Lower lobe of right lung (tissue), 2 donors: ENCODE measurements at regions not wholly inside any gene's neighbourhood (a gene's known extent, or its start where the extent isn't known, plus 50 kb on each side); places are given as distances from the start of the nearest gene placed in this dataset.

Experiments
- ATAC-seq, 2 donors: fragments of 200-7000 bp; cut with Tn5 transposase; one replicate each; pipeline ENCODE4 v1.9.1; 2020 to 2022; ENCODE audit warnings: mild to moderate bottlenecking in 2 of 2, moderate library complexity in 2 of 2
- DNase-seq: peaks from one replicate; pipeline ENCODE4 v3.0.0-alpha.2; 2020
- H3K27ac ChIP-seq: fragments of 200-600 bp; one replicate; pipeline ENCODE4 v1.8.0; 2022
- H3K27me3 ChIP-seq: fragments of 200-600 bp; one replicate; pipeline ENCODE4 v1.8.0; 2022; ENCODE audit warnings: low read depth
- H3K36me3 ChIP-seq: fragments of 200-600 bp; one replicate; pipeline ENCODE4 v1.8.0; 2022; ENCODE audit warnings: mild to moderate bottlenecking
- H3K4me1 ChIP-seq: fragments of 200-600 bp; one replicate; pipeline ENCODE4 v1.8.0; 2022
- H3K4me3 ChIP-seq: fragments of 200-600 bp; one replicate; pipeline ENCODE4 v1.8.0; 2022; ENCODE audit warnings: mild to moderate bottlenecking
- H3K9me3 ChIP-seq: fragments of 200-600 bp; one replicate; pipeline ENCODE4 v1.8.0; 2022
- CTCF ChIP-seq: fragments of 200-600 bp; IDR thresholded peaks from one replicate; pipeline ENCODE4 v1.8.0; 2022; ENCODE audit warnings: antibody characterized with exemption, mild to moderate bottlenecking
- intact Hi-C: fragments of 100-400 bp; cut with DNase I; formaldehyde crosslinking; loops from one replicate; pipeline ENCODE4 v1.11.0; 2022
- donor health status: DM: no; HTN: yes; CAD: no; lungs with severe emphysema.

- H3K36me3 ChIP-seq: no peaks in the 10 kb centered on the region
- ATAC-seq (no peak), DNase-seq (no peak)
- no peaks in the 10 kb centered on the region for H3K27me3 ChIP-seq
- intact Hi-C loops: no loop called here
- H3K27ac ChIP-seq: no peak overlapping the region
- no peaks in the 10 kb centered on the region for H3K4me1 ChIP-seq
- H3K9me3 ChIP-seq: no peaks in the 10 kb centered on the region
- H3K4me3 ChIP-seq: no peak overlapping the region
- TF ChIP-seq CTCF: no peak
Observed at GRCh38 chr12:127121494-127122084, 1145.4 kb upstream of the TMEM132C start.

GRCh38 chr12:127125607-127126259 lies 1141.2 kb upstream of the TMEM132C start:
- no peak for TF ChIP-seq CTCF
- intact Hi-C loops: no loop called here
- Histone ChIP-seq H3K4me1 (no peaks in the 10 kb centered on the region), H3K36me3 (no peaks in the 10 kb centered on the region), H3K27me3 (no peaks in the 10 kb centered on the region), H3K27ac (no peak overlapping the region), H3K4me3 (no peak overlapping the region), H3K9me3 (no peaks in the 10 kb centered on the region)
- DNase-seq: no peak
- peak; percentile 33 to 34 for ATAC-seq

- ATAC-seq (peak in 1 of 2 donors; percentile 21), DNase-seq (no peak)
- no peak for TF ChIP-seq CTCF
- H3K27ac ChIP-seq: no peak overlapping the region
- no peaks in the 10 kb centered on the region for H3K36me3 ChIP-seq
- H3K4me3 ChIP-seq: no peak overlapping the region
- no peaks in the 10 kb centered on the region for H3K4me1 ChIP-seq
- no peaks in the 10 kb centered on the region for H3K27me3 ChIP-seq
- intact Hi-C loops: no loop called here
- no peaks in the 10 kb centered on the region for H3K9me3 ChIP-seq
Observed at GRCh38 chr12:127126260-127126628, 1140.7 kb upstream of the TMEM132C start.

DNA sequence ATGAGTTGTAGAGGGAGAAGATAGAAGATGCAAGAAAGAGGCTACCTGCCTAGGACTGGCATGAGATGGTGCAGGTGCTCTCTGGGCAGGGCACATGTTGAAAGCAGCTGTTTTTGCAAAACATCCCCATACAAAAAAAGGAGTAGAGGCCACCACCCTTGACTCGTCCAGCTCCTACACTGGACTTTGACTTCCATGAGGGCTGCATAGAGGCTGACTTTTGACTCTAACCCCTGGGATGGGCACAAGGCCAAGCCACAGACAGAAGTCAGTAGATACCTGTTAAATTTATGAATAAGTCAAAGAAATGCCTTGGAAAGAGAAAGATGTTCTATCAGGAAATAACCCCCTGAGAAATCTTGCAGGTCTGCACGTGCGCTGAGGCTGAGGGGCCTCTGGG lies 1139.1 kb upstream of the TMEM132C start:
- no peaks in the 10 kb centered on the region for H3K4me1 ChIP-seq
- TF ChIP-seq CTCF: no peak
- no peak for ATAC-seq
- intact Hi-C loops: no loop called here
- no peak overlapping the region for H3K27ac ChIP-seq
- no peaks in the 10 kb centered on the region for H3K27me3 ChIP-seq
- no peaks in the 10 kb centered on the region for H3K36me3 ChIP-seq
- no peaks in the 10 kb centered on the region for H3K9me3 ChIP-seq
- H3K4me3 ChIP-seq: no peak overlapping the region
- DNase-seq: no peak

DNA sequence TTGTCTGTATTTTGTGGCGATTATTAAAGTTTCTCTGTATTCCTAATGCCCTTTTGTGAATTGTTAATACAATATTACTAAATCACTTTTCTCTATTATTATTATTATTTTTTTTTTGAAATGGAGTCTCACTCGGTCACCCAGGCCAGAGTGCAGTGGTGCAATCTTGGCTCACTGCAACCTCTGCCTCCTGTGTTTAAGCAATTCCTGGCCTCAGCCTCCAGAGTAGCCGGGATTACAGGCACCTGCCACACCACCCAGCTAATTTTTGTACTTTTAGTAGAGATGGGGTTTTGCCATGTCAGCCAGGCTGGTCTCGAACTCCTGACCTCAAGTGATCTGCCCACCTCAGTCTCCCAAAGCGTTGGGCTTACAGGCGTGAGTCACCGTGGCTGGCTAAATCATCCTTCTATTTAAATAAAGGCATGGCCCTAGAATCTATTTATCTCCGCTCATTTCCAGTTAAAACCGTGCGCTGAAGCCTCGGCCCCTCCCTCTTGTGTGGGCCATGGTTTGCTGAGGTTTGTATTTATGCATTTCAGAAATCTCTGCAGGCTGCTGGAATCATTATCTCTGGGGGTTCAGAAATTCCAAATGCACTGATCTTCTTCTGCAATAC lies 1136.4 kb upstream of the TMEM132C start:
- Histone ChIP-seq H3K4me3 (no peak overlapping the region), H3K4me1 (no peaks in the 10 kb centered on the region), H3K27ac (no peak overlapping the region), H3K27me3 (no peaks in the 10 kb centered on the region), H3K36me3 (no peaks in the 10 kb centered on the region), H3K9me3 (no peaks in the 10 kb centered on the region)
- ATAC-seq (no peak), DNase-seq (no peak)
- intact Hi-C loops: no loop called here
- TF ChIP-seq CTCF: no peak
